Activated CD4-positive, alpha-beta T cell treated with anti-CD3 and anti-CD28 coated beads, Interleukin-2, amount 10 ng/mL, durations not matched to agents 7 days and 5 days (primary cell): ENCODE measurements at regions not wholly inside any gene's neighbourhood (a gene's known extent, or its start where the extent isn't known, plus 50 kb on each side); places are given as distances from the start of the nearest gene placed in this dataset.
A peak's percentile ranks its signal among the peaks of the same experiment; 100 is the strongest.

Experiments
- CTCF ChIA-PET: fragments of 350-600 bp; sonication (Branson Sonifier 250); formaldehyde crosslinking; loops from one replicate; lab custom pipeline; 2021; ENCODE audit warnings: antibody characterized with exemption; lab: Charles Lee
- POLR2A ChIA-PET: fragments of 350-600 bp; sonication (Branson Sonifier 250); formaldehyde crosslinking; loops from one replicate; lab custom pipeline; 2021; ENCODE audit warnings: antibody characterized with exemption; lab: Charles Lee
- DNase-seq: peaks from one replicate; pipeline ENCODE4 v3.0.0-alpha.2; 2020
- H3K27ac Mint-ChIP-seq: one replicate; pipeline ENCODE4 v1.8.0; 2021; ENCODE audit warnings: mild to moderate bottlenecking, moderate library complexity, mixed read lengths
- H3K27me3 Mint-ChIP-seq: one replicate; pipeline ENCODE4 v1.8.0; 2021; ENCODE audit warnings: mixed read lengths
- H3K36me3 Mint-ChIP-seq: one replicate; pipeline ENCODE4 v1.8.0; 2021; ENCODE audit warnings: low read depth, mixed read lengths
- H3K4me1 Mint-ChIP-seq: one replicate; pipeline ENCODE4 v1.8.0; 2021; ENCODE audit warnings: mixed read lengths
- H3K4me3 Mint-ChIP-seq: one replicate; pipeline ENCODE4 v1.8.0; 2021; ENCODE audit warnings: mild to moderate bottlenecking, moderate library complexity, mixed read lengths
- H3K9me3 Mint-ChIP-seq: one replicate; pipeline ENCODE4 v1.8.0; 2021; ENCODE audit warnings: mixed read lengths

- DNase-seq, result no peak
- Mint-ChIP-seq H3K36me3 (no peaks in the 10 kb centered on the region), H3K4me3 (no peak overlapping the region), H3K27ac (no peak overlapping the region), H3K27me3 (peaks cover 2% of the 10 kb centered on the region), H3K4me1 (no peaks in the 10 kb centered on the region), H3K9me3 (no peaks in the 10 kb centered on the region)
- POLR2A ChIA-PET, result no interaction called here
- CTCF ChIA-PET, result interaction anchor here (1.3 kb wide), 1 partner anchor 73 kb away, joined by 3 read pairs; no protein-coding TSS in a partner anchor
Measured at GRCh38 chr2:503288-503999, 173.8 kb downstream of the TMEM18 start.

GRCh38 chr2:502831-503230 lies 174.4 kb downstream of the TMEM18 start:
- DNase-seq, result no peak
- CTCF ChIA-PET, result interaction anchor here (1.3 kb wide), 1 partner anchor 72 kb away, joined by 3 read pairs; no protein-coding TSS in a partner anchor
- Mint-ChIP-seq H3K27ac (no peak overlapping the region), H3K4me3 (no peak overlapping the region), H3K36me3 (no peaks in the 10 kb centered on the region), H3K27me3 (peaks cover 2% of the 10 kb centered on the region), H3K9me3 (no peaks in the 10 kb centered on the region), H3K4me1 (no peaks in the 10 kb centered on the region)
- POLR2A ChIA-PET, result no interaction called here

GRCh38 chr2:501667-502066 lies 175.5 kb downstream of the TMEM18 start:
- POLR2A ChIA-PET, result no interaction called here
- H3K4me1 Mint-ChIP-seq, result no peaks in the 10 kb centered on the region

GRCh38 chr2:501130-501529 lies 176.1 kb downstream of the TMEM18 start:
- POLR2A ChIA-PET, result no interaction called here
- Mint-ChIP-seq H3K4me1 (no peaks in the 10 kb centered on the region), H3K36me3 (no peaks in the 10 kb centered on the region), H3K27ac (no peak overlapping the region), H3K4me3 (no peak overlapping the region), H3K9me3 (no peaks in the 10 kb centered on the region), H3K27me3 (peaks cover 2% of the 10 kb centered on the region)
- CTCF ChIA-PET, result no interaction called here
- no peak for DNase-seq

More at GRCh38 chr2:501667-502066, 175.5 kb downstream of the TMEM18 start:
- H3K27ac Mint-ChIP-seq, result no peak overlapping the region
- no peaks in the 10 kb centered on the region for H3K36me3 Mint-ChIP-seq
- DNase-seq, result no peak
- CTCF ChIA-PET, result no interaction called here
- peaks cover 2% of the 10 kb centered on the region for H3K27me3 Mint-ChIP-seq
- H3K4me3 Mint-ChIP-seq, result no peak overlapping the region
- no peaks in the 10 kb centered on the region for H3K9me3 Mint-ChIP-seq

- CTCF ChIA-PET, result no interaction called here
- Mint-ChIP-seq H3K9me3 (no peaks in the 10 kb centered on the region), H3K4me1 (no peaks in the 10 kb centered on the region), H3K27ac (no peak overlapping the region), H3K36me3 (no peaks in the 10 kb centered on the region), H3K27me3 (no peaks in the 10 kb centered on the region), H3K4me3 (no peak overlapping the region)
- POLR2A ChIA-PET, result no interaction called here
- DNase-seq, result no peak
Measured at GRCh38 chr2:499726-500125, 177.5 kb downstream of the TMEM18 start.

GRCh38 chr2:498493-499178 lies 178.6 kb downstream of the TMEM18 start:
- ChIA-PET CTCF (no interaction called here), POLR2A (no interaction called here)
- no peaks in the 10 kb centered on the region for H3K36me3 Mint-ChIP-seq
- H3K4me3 Mint-ChIP-seq, result no peak overlapping the region
- H3K9me3 Mint-ChIP-seq, result no peaks in the 10 kb centered on the region
- H3K27me3 Mint-ChIP-seq, result peaks cover 3% of the 10 kb centered on the region
- DNase-seq, result no peak
- H3K27ac Mint-ChIP-seq, result no peak overlapping the region
- no peaks in the 10 kb centered on the region for H3K4me1 Mint-ChIP-seq

- H3K36me3 Mint-ChIP-seq, result no peaks in the 10 kb centered on the region
- no peak overlapping the region for H3K27ac Mint-ChIP-seq
- DNase-seq, result no peak
- CTCF ChIA-PET, result no interaction called here
- H3K4me1 Mint-ChIP-seq, result no peaks in the 10 kb centered on the region
- peaks cover 3% of the 10 kb centered on the region for H3K27me3 Mint-ChIP-seq
- POLR2A ChIA-PET, result no interaction called here
- no peak overlapping the region for H3K4me3 Mint-ChIP-seq
- no peaks in the 10 kb centered on the region for H3K9me3 Mint-ChIP-seq
Measured at GRCh38 chr2:497770-498492, 179.3 kb downstream of the TMEM18 start.

- H3K36me3 Mint-ChIP-seq, result no peaks in the 10 kb centered on the region
- H3K4me3 Mint-ChIP-seq, result no peak overlapping the region
- H3K9me3 Mint-ChIP-seq, result no peaks in the 10 kb centered on the region
- DNase-seq, result no peak
- POLR2A ChIA-PET, result no interaction called here
- H3K4me1 Mint-ChIP-seq, result no peaks in the 10 kb centered on the region
- H3K27me3 Mint-ChIP-seq, result peaks cover 3% of the 10 kb centered on the region
- H3K27ac Mint-ChIP-seq, result no peak overlapping the region
- CTCF ChIA-PET, result no interaction called here
Measured at GRCh38 chr2:496729-497128, 180.5 kb downstream of the TMEM18 start.

- Mint-ChIP-seq H3K36me3 (no peaks in the 10 kb centered on the region), H3K27me3 (peaks cover 3% of the 10 kb centered on the region), H3K27ac (no peak overlapping the region), H3K9me3 (no peaks in the 10 kb centered on the region), H3K4me3 (no peak overlapping the region), H3K4me1 (no peaks in the 10 kb centered on the region)
- POLR2A ChIA-PET, result no interaction called here
- CTCF ChIA-PET, result no interaction called here
- no peak for DNase-seq
Measured at GRCh38 chr2:495745-496275, 181.4 kb downstream of the TMEM18 start.

GRCh38 chr2:494853-495252 lies 182.4 kb downstream of the TMEM18 start:
- Mint-ChIP-seq H3K4me3 (no peak overlapping the region), H3K9me3 (no peaks in the 10 kb centered on the region), H3K27me3 (peaks cover 3% of the 10 kb centered on the region), H3K4me1 (no peaks in the 10 kb centered on the region), H3K27ac (no peak overlapping the region), H3K36me3 (no peaks in the 10 kb centered on the region)
- DNase-seq, result no peak
- POLR2A ChIA-PET, result no interaction called here
- CTCF ChIA-PET, result no interaction called here

- DNase-seq, result no peak
- Mint-ChIP-seq H3K27me3 (peaks cover 3% of the 10 kb centered on the region), H3K9me3 (no peaks in the 10 kb centered on the region), H3K36me3 (no peaks in the 10 kb centered on the region), H3K4me3 (no peak overlapping the region), H3K4me1 (no peaks in the 10 kb centered on the region), H3K27ac (no peak overlapping the region)
- ChIA-PET POLR2A (no interaction called here), CTCF (no interaction called here)
Measured at GRCh38 chr2:493228-493627, 184.0 kb downstream of the TMEM18 start.

GRCh38 chr2:492178-492577 lies 185.0 kb downstream of the TMEM18 start:
- POLR2A ChIA-PET, result no interaction called here
- no peaks in the 10 kb centered on the region for H3K36me3 Mint-ChIP-seq
- no peaks in the 10 kb centered on the region for H3K4me1 Mint-ChIP-seq
- no peak overlapping the region for H3K4me3 Mint-ChIP-seq
- H3K27ac Mint-ChIP-seq, result peak overlapping the region; percentile 0
- CTCF ChIA-PET, result interaction anchor here (0.7 kb wide), 1 partner anchor 14 kb away, joined by 3 read pairs; no protein-coding TSS in a partner anchor
- peaks cover 3% of the 10 kb centered on the region for H3K27me3 Mint-ChIP-seq
- H3K9me3 Mint-ChIP-seq, result no peaks in the 10 kb centered on the region
- DNase-seq, result no peak

- no peak for DNase-seq
- peaks cover 3% of the 10 kb centered on the region for H3K27me3 Mint-ChIP-seq
- H3K4me3 Mint-ChIP-seq, result no peak overlapping the region
- no peak overlapping the region for H3K27ac Mint-ChIP-seq
- no peaks in the 10 kb centered on the region for H3K9me3 Mint-ChIP-seq
- CTCF ChIA-PET, result no interaction called here
- H3K36me3 Mint-ChIP-seq, result no peaks in the 10 kb centered on the region
- POLR2A ChIA-PET, result no interaction called here
- H3K4me1 Mint-ChIP-seq, result no peaks in the 10 kb centered on the region
Measured at GRCh38 chr2:489838-490237, 187.4 kb downstream of the TMEM18 start.
